OCI-LY3 (cell line): ENCODE measurements at regions not wholly inside any gene's neighbourhood (a gene's known extent, or its start where the extent isn't known, plus 50 kb on each side); places are given as distances from the start of the nearest gene placed in this dataset.
A peak's percentile ranks its signal among the peaks of the same experiment; 100 is the strongest.

Experiments
- H2AFZ ChIP-seq: fragments of 200-600, 300-600 bp; shearing (Covaris generic); 2 replicates; pipeline ENCODE4 v1.6.0; 2014; ENCODE audit warnings: antibody characterized with exemption, low read depth, low read length
- H3K27ac ChIP-seq: fragments of 200-600, 300-600 bp; sonication (generic); 2 replicates; pipeline ENCODE4 v1.5.1; 2014; ENCODE audit warnings: mild to moderate bottlenecking, low read length, moderate library complexity, mixed read lengths
- H3K27me3 ChIP-seq: fragments of 200-600, 300-600 bp; sonication (generic); 2 replicates; pipeline ENCODE4 v1.6.1; 2014; ENCODE audit warnings: low read depth, low read length, mixed read lengths
- H3K36me3 ChIP-seq: fragments of 200-600, 300-600 bp; sonication (generic); replicated peaks from 2 replicates; pipeline ENCODE3; 2014; ENCODE audit warnings: low read depth, low read length, mixed read lengths
- H3K4me1 ChIP-seq: fragments of 300-600, 200-600 bp; sonication (generic); 2 replicates; pipeline ENCODE4 v1.6.1; 2014; ENCODE audit warnings: low read length, mixed read lengths
- H3K4me2 ChIP-seq: fragments of 200-600, 300-600 bp; sonication (generic); 2 replicates; pipeline ENCODE4 v1.6.1; 2014; ENCODE audit warnings: low read length, mixed read lengths
- H3K4me3 ChIP-seq: fragments of 300-600, 200-600 bp; sonication (generic); 2 replicates; pipeline ENCODE4 v1.5.1; 2014; ENCODE audit warnings: antibody characterized with exemption, mild to moderate bottlenecking, low read length, moderate library complexity
- H3K79me2 ChIP-seq: fragments of 300-600, 200-600 bp; shearing (Covaris generic); 2 replicates; pipeline ENCODE4 v1.6.1; 2014; ENCODE audit warnings: mild to moderate bottlenecking, low read length, mixed read lengths
- H3K9ac ChIP-seq: fragments of 300-600, 200-600 bp; shearing (Covaris generic); 2 replicates; pipeline ENCODE4 v1.6.0; 2014; ENCODE audit warnings: mild to moderate bottlenecking, low read length, moderate library complexity
- H3K9me3 ChIP-seq: fragments of 200-600, 300-600 bp; shearing (Covaris generic); 2 replicates; pipeline ENCODE4 v1.6.1; 2014; ENCODE audit warnings: low read length, mixed read lengths; ENCODE audit not compliant: insufficient read depth
- H4K20me1 ChIP-seq: fragments of 200-600, 300-600 bp; sonication (generic); 2 replicates; pipeline ENCODE4 v1.6.1; 2016; ENCODE audit warnings: low read length, mixed read lengths; ENCODE audit not compliant: insufficient read depth
- CTCF ChIP-seq: fragments of 200-600, 300-600 bp; sonication (generic); IDR thresholded peaks from 2 replicates; pipeline ENCODE4 v1.5.1; 2014; ENCODE audit warnings: antibody characterized with exemption, low read length, low read depth
- EZH2phosphoT487 ChIP-seq: fragments of 200-600 bp; shearing (Covaris generic); IDR thresholded peaks from 2 replicates; pipeline ENCODE4 v1.6.1; 2018; ENCODE audit warnings: antibody characterized with exemption, mixed run types, low read depth

GRCh38 chr12:63307849-63308248 is 156.8 kb upstream of the AVPR1A start:
- no peak overlapping the region for H3K9ac ChIP-seq
- no peaks in the 10 kb centered on the region for H4K20me1 ChIP-seq
- no peaks in the 10 kb centered on the region for H3K27me3 ChIP-seq
- no peaks in the 10 kb centered on the region for H3K9me3 ChIP-seq
- H3K27ac ChIP-seq = no peak overlapping the region
- no peaks in the 10 kb centered on the region for H3K36me3 ChIP-seq
- no peak for TF ChIP-seq EZH2phosphoT487
- no peak overlapping the region for H3K4me2 ChIP-seq
- H3K4me3 ChIP-seq = no peak overlapping the region
- H2AFZ ChIP-seq = no peak overlapping the region
- no peaks in the 10 kb centered on the region for H3K79me2 ChIP-seq
- H3K4me1 ChIP-seq = peaks cover 57% of the 10 kb centered on the region

- Histone ChIP-seq H2AFZ (no peak overlapping the region), H3K4me1 (peaks cover 67% of the 10 kb centered on the region), H3K36me3 (no peaks in the 10 kb centered on the region), H3K27ac (peak overlapping the region; percentile 36; the same call in 1 of the 2 replicates), H3K4me3 (peak overlapping the region; percentile 11; the same call in 1 of the 2 replicates), H3K9ac (peak overlapping the region; percentile 7; the same call in 1 of the 2 replicates), H4K20me1 (no peaks in the 10 kb centered on the region), H3K9me3 (no peaks in the 10 kb centered on the region), H3K27me3 (no peaks in the 10 kb centered on the region), H3K4me2 (peak overlapping the region; percentile 48), H3K79me2 (no peaks in the 10 kb centered on the region)
- TF ChIP-seq EZH2phosphoT487 (no peak), CTCF (no peak)
Observed at GRCh38 chr12:63305901-63306875, 155.2 kb upstream of the AVPR1A start.

- Histone ChIP-seq H4K20me1 (no peaks in the 10 kb centered on the region), H3K9me3 (no peaks in the 10 kb centered on the region), H2AFZ (peak overlapping the region; percentile 76), H3K79me2 (no peaks in the 10 kb centered on the region), H3K27ac (peak overlapping the region; percentile 74), H3K4me3 (peak overlapping the region; percentile 53), H3K9ac (peak overlapping the region; percentile 27; the same call in 1 of the 2 replicates), H3K4me2 (peak overlapping the region; percentile 68), H3K27me3 (no peaks in the 10 kb centered on the region), H3K36me3 (no peaks in the 10 kb centered on the region), H3K4me1 (peaks cover 67% of the 10 kb centered on the region)
- TF ChIP-seq EZH2phosphoT487 (no peak), CTCF (no peak)
Observed at GRCh38 chr12:63304887-63305316, 153.9 kb upstream of the AVPR1A start.

- Histone ChIP-seq H3K4me3 (peak overlapping the region; percentile 26), H3K4me2 (peak overlapping the region; percentile 57), H3K9me3 (no peaks in the 10 kb centered on the region), H4K20me1 (no peaks in the 10 kb centered on the region), H3K27me3 (no peaks in the 10 kb centered on the region), H3K9ac (peak overlapping the region; percentile 27; the same call in 1 of the 2 replicates), H3K79me2 (no peaks in the 10 kb centered on the region), H2AFZ (peak overlapping the region; percentile 42; the same call in 1 of the 2 replicates), H3K36me3 (no peaks in the 10 kb centered on the region), H3K4me1 (peaks cover 61% of the 10 kb centered on the region), H3K27ac (peak overlapping the region; percentile 35)
- TF ChIP-seq EZH2phosphoT487 (no peak), CTCF (no peak)
Observed at GRCh38 chr12:63302941-63303536, 152.0 kb upstream of the AVPR1A start.
